ENCODE measurements at regions not wholly inside any gene's neighbourhood (a gene's known extent, or its start where the extent isn't known, plus 50 kb on each side); places are given as distances from the start of the nearest gene placed in this dataset.

- TF ChIP-seq TCFL5 (CRISPR knock-in tag; conservative IDR thresholded peaks at IDR 0.05) = no peak
- TF ChIP-seq ZNF124 (CRISPR knock-in tag; IDR thresholded peaks at IDR 0.05) = no peak
- no peak for TF ChIP-seq PKNOX1 (IDR thresholded peaks at IDR 0.05)
- TF ChIP-seq TAF9B (IDR thresholded peaks at IDR 0.05; ENCODE audit: partially characterized antibody) = no peak
These were observed 222.3 kb upstream of the CDIN1 start (continued) for GRCh38 chr15:36356978-36357601.

DNA sequence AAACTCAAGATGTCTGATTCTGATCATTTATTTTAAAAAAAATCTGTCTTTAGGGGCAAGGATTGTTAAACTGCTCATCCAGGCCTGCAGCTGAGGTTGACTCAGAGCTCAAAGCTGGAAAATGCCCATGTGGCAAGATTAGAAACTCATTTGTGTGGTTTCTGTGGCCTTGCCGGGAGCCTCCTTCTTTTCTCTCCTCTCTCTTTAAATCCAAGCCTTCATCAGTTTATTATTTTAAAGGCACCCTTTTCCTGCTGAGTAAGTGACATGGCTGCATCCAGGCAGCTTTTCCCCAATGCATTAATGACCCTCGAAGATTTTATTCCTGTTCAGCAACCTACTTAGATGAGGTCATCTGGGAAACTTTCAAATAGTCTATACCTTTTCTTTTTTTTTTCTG, 221.3 kb upstream of the CDIN1 start:
- no peaks in the 10 kb centered on the region for H3K9me1 ChIP-seq (ENCODE audit: control insufficient read depth, insufficient read depth, low read length)
- H3K9ac ChIP-seq (ENCODE audit: insufficient read depth in 1 of 2, low read depth in 2 of 2, low read length in 2 of 2) = no peak overlapping the region
- intact Hi-C loops (cut with micrococcal nuclease) (no loop called here), in situ Hi-C loops (cut with MboI) (no loop called here)
- CTCF ChIA-PET (ENCODE audit: low intra/inter-chr PET ratio) = no interaction called here
- H3K4me2 ChIP-seq (ENCODE audit: insufficient read depth, low read length) = no peak overlapping the region
- no peaks in the 10 kb centered on the region for H3K9me3 ChIP-seq (replicated peaks; ENCODE audit: control insufficient read depth, insufficient read depth, low read depth, low read length)
- BruUV-seq (replicated peaks) = no TSS peak
- 27% methylated on average over 2 of the region's 2 CpGs for WGBS (ENCODE audit: insufficient coverage, low coverage, missing lambda C conversion rate)
- H3K36me3 ChIP-seq (ENCODE audit: control insufficient read depth, insufficient read depth, low read length) = no peaks in the 10 kb centered on the region
- no peak overlapping the region for H3K4me3 ChIP-seq
- H3K79me2 ChIP-seq (ENCODE audit: control insufficient read depth, insufficient read depth, low read length) = no peaks in the 10 kb centered on the region
- POLR2A ChIA-PET = interaction anchor here (0.6 kb wide), 1 partner anchor 31 kb away, joined by 4 read pairs; no protein-coding TSS in a partner anchor
- H3K27ac ChIP-seq (ENCODE audit: extremely low read depth, low read depth, low read length) = no peak overlapping the region
- DNase-seq (ENCODE audit: extremely low read depth in 1 of 4, low spot score in 3 of 4) = no peak
- H4K20me1 ChIP-seq (replicated peaks; ENCODE audit: control insufficient read depth, insufficient read depth, low read length) = no peaks in the 10 kb centered on the region
- no peak for ATAC-seq
- TF ChIP-seq TBP (optimal IDR thresholded peaks at IDR 0.05; ENCODE audit: low read depth, low read length) (no peak), C11orf30 (IDR thresholded peaks at IDR 0.05; ENCODE audit: low read depth) (no peak), SMAD3 (CRISPR knock-in tag; conservative IDR thresholded peaks at IDR 0.05) (no peak), PHB2 (IDR thresholded peaks at IDR 0.05; ENCODE audit: low read depth) (no peak), SUPT5H (IDR thresholded peaks at IDR 0.05) (no peak), FOS (IDR thresholded peaks at IDR 0.05; ENCODE audit: extremely low read depth, insufficient read length) (no peak), RBM34 (IDR thresholded peaks at IDR 0.05; ENCODE audit: borderline replicate concordance, insufficient read depth, low read length) (no peak), HCFC1 (IDR thresholded peaks at IDR 0.05; ENCODE audit: low read depth, low read length) (no peak), ATF1 (CRISPR knock-in tag; IDR thresholded peaks at IDR 0.05) (no peak), ATF1 (tag; IDR thresholded peaks at IDR 0.05) (no peak)
- FAIRE-seq = no peak
- no peaks in the 10 kb centered on the region for H3K4me1 ChIP-seq (replicated peaks in 1 of 2; ENCODE audit: control insufficient read depth in 2 of 2, insufficient read depth in 2 of 2, low read length in 2 of 2)
- H3K27me3 ChIP-seq (ENCODE audit: control insufficient read depth in 2 of 2, insufficient read depth in 2 of 2, low read length in 2 of 2) = no peaks in the 10 kb centered on the region
- H2AFZ ChIP-seq (ENCODE audit: low read depth, low read length) = no peak overlapping the region
